Middle frontal gyrus (tissue), 1 donor: ENCODE measurements at regions not wholly inside any gene's neighbourhood (a gene's known extent, or its start where the extent isn't known, plus 50 kb on each side); places are given as distances from the start of the nearest gene placed in this dataset.

Source experiments
- DNase-seq: peaks from one replicate; pipeline ENCODE4 v3.0.0-alpha.2; 2015; ENCODE audit warnings: low spot score; ENCODE audit errors: extremely low spot score

GRCh38 chr16:79982862-79983261 lies 382.3 kb upstream of the MAF start:
- DNase-seq: no peak

- DNase-seq: no peak
Measured at GRCh38 chr16:79982361-79982760, 381.8 kb upstream of the MAF start.

- DNase-seq: no peak
Measured at GRCh38 chr16:79981814-79982213, 381.3 kb upstream of the MAF start.

- peak; percentile 39 for DNase-seq
Measured at GRCh38 chr16:79980650-79981521, 380.3 kb upstream of the MAF start.

GRCh38 chr16:79977940-79978836 lies 377.7 kb upstream of the MAF start:
- DNase-seq: no peak

- no peak for DNase-seq
Measured at GRCh38 chr16:79973320-79973719, 372.8 kb upstream of the MAF start.

GRCh38 chr16:79972053-79972704 lies 371.6 kb upstream of the MAF start:
- DNase-seq: no peak

- no peak for DNase-seq
Measured at GRCh38 chr16:79971237-79971572, 370.7 kb upstream of the MAF start.

- no peak for DNase-seq
Measured at GRCh38 chr16:79970551-79971236, 370.2 kb upstream of the MAF start.

- no peak for DNase-seq
Measured at GRCh38 chr16:79970087-79970486, 369.6 kb upstream of the MAF start.

GRCh38 chr16:79969458-79969857 lies 368.9 kb upstream of the MAF start:
- no peak for DNase-seq

GRCh38 chr16:79966226-79966625 lies 365.7 kb upstream of the MAF start:
- DNase-seq: no peak

GRCh38 chr16:79965718-79966117 lies 365.2 kb upstream of the MAF start:
- DNase-seq: no peak

GRCh38 chr16:79964104-79964503 lies 363.6 kb upstream of the MAF start:
- no peak for DNase-seq

- DNase-seq: no peak
Measured at GRCh38 chr16:79962962-79963361, 362.4 kb upstream of the MAF start.

- DNase-seq: no peak
Measured at GRCh38 chr16:79959226-79959625, 358.7 kb upstream of the MAF start.

GRCh38 chr16:79954921-79955705 lies 354.6 kb upstream of the MAF start:
- no peak for DNase-seq

- no peak for DNase-seq
Measured at GRCh38 chr16:79950932-79951719, 350.6 kb upstream of the MAF start.

- DNase-seq: no peak
Measured at GRCh38 chr16:79949417-79949816, 348.9 kb upstream of the MAF start.

GRCh38 chr16:79947771-79948170 lies 347.2 kb upstream of the MAF start:
- no peak for DNase-seq
